Stomach smooth muscle (tissue), 2 donors: ENCODE measurements at regions not wholly inside any gene's neighbourhood (a gene's known extent, or its start where the extent isn't known, plus 50 kb on each side); places are given as distances from the start of the nearest gene placed in this dataset.

Source experiments
- H3K27ac ChIP-seq: one replicate; pipeline ENCODE4 v1.7.0; 2013; ENCODE audit warnings: mild to moderate bottlenecking, low read length, inconsistent platforms
- H3K27me3 ChIP-seq, 2 donors: one replicate each; pipeline ENCODE4 v1.7.0; 2013; ENCODE audit warnings: low read length in 2 of 2; ENCODE audit not compliant: insufficient read depth in 2 of 2, control insufficient read depth in 1 of 2
- H3K36me3 ChIP-seq, 2 donors: one replicate each; pipeline ENCODE4 v1.7.0; 2013; ENCODE audit warnings: low read length in 2 of 2; ENCODE audit not compliant: control insufficient read depth in 2 of 2, insufficient read depth in 2 of 2
- H3K4me1 ChIP-seq: one replicate; pipeline ENCODE4 v1.7.0; 2013; ENCODE audit warnings: low read length; ENCODE audit not compliant: control insufficient read depth, insufficient read depth
- H3K4me3 ChIP-seq, 2 donors: one replicate each; pipeline ENCODE4 v1.7.0; 2013; ENCODE audit warnings: low read length in 2 of 2
- H3K9ac ChIP-seq, 2 donors: one replicate each; pipeline ENCODE4 v1.7.0; 2013; ENCODE audit warnings: low read length in 2 of 2, mild to moderate bottlenecking in 1 of 2
- H3K9me3 ChIP-seq, 2 donors: one replicate each; pipeline ENCODE4 v1.7.0; 2013; ENCODE audit warnings: low read length in 2 of 2; ENCODE audit not compliant: control insufficient read depth in 2 of 2
- donor health status: healthy.
- donor health status: Pancreatic carcinoma.

- no peaks in the 10 kb centered on the region for H3K4me1 ChIP-seq
- H3K36me3 ChIP-seq = no peaks in the 10 kb centered on the region
These were observed 218.5 kb downstream of the SIM1 start for GRCh38 chr6:100246206-100246605.

GRCh38 chr6:100240798-100241197, 223.9 kb downstream of the SIM1 start:
- H3K9ac ChIP-seq = no peak overlapping the region
- H3K27ac ChIP-seq = no peak overlapping the region
- H3K36me3 ChIP-seq = no peaks in the 10 kb centered on the region
- H3K27me3 ChIP-seq = no peaks in the 10 kb centered on the region
- no peaks in the 10 kb centered on the region for H3K9me3 ChIP-seq
- H3K4me1 ChIP-seq = no peaks in the 10 kb centered on the region
- H3K4me3 ChIP-seq = no peak overlapping the region

More at GRCh38 chr6:100246206-100246605, 218.5 kb downstream of the SIM1 start:
- H3K9ac ChIP-seq = no peak overlapping the region
- H3K9me3 ChIP-seq = no peaks in the 10 kb centered on the region
- H3K27me3 ChIP-seq = no peaks in the 10 kb centered on the region
- no peak overlapping the region for H3K27ac ChIP-seq
- H3K4me3 ChIP-seq = no peak overlapping the region

GRCh38 chr6:100237821-100238220, 226.9 kb downstream of the SIM1 start:
- Histone ChIP-seq H3K4me1 (no peaks in the 10 kb centered on the region), H3K27ac (no peak overlapping the region), H3K27me3 (no peaks in the 10 kb centered on the region), H3K9me3 (no peaks in the 10 kb centered on the region), H3K36me3 (no peaks in the 10 kb centered on the region), H3K4me3 (no peak overlapping the region), H3K9ac (no peak overlapping the region)

GRCh38 chr6:100236389-100236788, 228.3 kb downstream of the SIM1 start:
- H3K4me3 ChIP-seq = no peak overlapping the region
- H3K36me3 ChIP-seq = no peaks in the 10 kb centered on the region
- no peaks in the 10 kb centered on the region for H3K27me3 ChIP-seq
- H3K27ac ChIP-seq = no peak overlapping the region
- no peaks in the 10 kb centered on the region for H3K4me1 ChIP-seq
- H3K9ac ChIP-seq = no peak overlapping the region
- H3K9me3 ChIP-seq = no peaks in the 10 kb centered on the region

- no peak overlapping the region for H3K27ac ChIP-seq
- H3K4me1 ChIP-seq = no peaks in the 10 kb centered on the region
- no peak overlapping the region for H3K4me3 ChIP-seq
- no peak overlapping the region for H3K9ac ChIP-seq
- H3K27me3 ChIP-seq = no peaks in the 10 kb centered on the region
- no peaks in the 10 kb centered on the region for H3K36me3 ChIP-seq
- no peaks in the 10 kb centered on the region for H3K9me3 ChIP-seq
These were observed 229.1 kb downstream of the SIM1 start for GRCh38 chr6:100235631-100236030.

- H3K9me3 ChIP-seq = no peaks in the 10 kb centered on the region
- no peak overlapping the region for H3K27ac ChIP-seq
- H3K4me1 ChIP-seq = no peaks in the 10 kb centered on the region
- no peak overlapping the region for H3K4me3 ChIP-seq
- no peaks in the 10 kb centered on the region for H3K36me3 ChIP-seq
- H3K9ac ChIP-seq = no peak overlapping the region
- no peaks in the 10 kb centered on the region for H3K27me3 ChIP-seq
These were observed 230.1 kb downstream of the SIM1 start for GRCh38 chr6:100234625-100235024.

- H3K27ac ChIP-seq = no peak overlapping the region
- H3K27me3 ChIP-seq = no peaks in the 10 kb centered on the region
- H3K4me3 ChIP-seq = no peak overlapping the region
- no peak overlapping the region for H3K9ac ChIP-seq
- no peaks in the 10 kb centered on the region for H3K36me3 ChIP-seq
- no peaks in the 10 kb centered on the region for H3K9me3 ChIP-seq
- H3K4me1 ChIP-seq = no peaks in the 10 kb centered on the region
These were observed 231.7 kb downstream of the SIM1 start for GRCh38 chr6:100232781-100233573.

- Histone ChIP-seq H3K9me3 (no peaks in the 10 kb centered on the region), H3K4me1 (no peaks in the 10 kb centered on the region), H3K27me3 (no peaks in the 10 kb centered on the region), H3K36me3 (no peaks in the 10 kb centered on the region), H3K27ac (no peak overlapping the region), H3K4me3 (no peak overlapping the region), H3K9ac (no peak overlapping the region)
These were observed 233.8 kb downstream of the SIM1 start for GRCh38 chr6:100230953-100231316.

GRCh38 chr6:100230115-100230952, 234.4 kb downstream of the SIM1 start:
- H3K9me3 ChIP-seq = no peaks in the 10 kb centered on the region
- no peaks in the 10 kb centered on the region for H3K4me1 ChIP-seq
- H3K9ac ChIP-seq = no peak overlapping the region
- no peaks in the 10 kb centered on the region for H3K36me3 ChIP-seq
- H3K27ac ChIP-seq = no peak overlapping the region
- no peak overlapping the region for H3K4me3 ChIP-seq
- no peaks in the 10 kb centered on the region for H3K27me3 ChIP-seq

GRCh38 chr6:100229512-100229911, 235.2 kb downstream of the SIM1 start:
- Histone ChIP-seq H3K4me1 (no peaks in the 10 kb centered on the region), H3K9ac (no peak overlapping the region), H3K27me3 (no peaks in the 10 kb centered on the region), H3K9me3 (no peaks in the 10 kb centered on the region), H3K36me3 (no peaks in the 10 kb centered on the region), H3K27ac (no peak overlapping the region), H3K4me3 (no peak overlapping the region)
